ENCODE measurements at regions not wholly inside any gene's neighbourhood (a gene's known extent, or its start where the extent isn't known, plus 50 kb on each side); places are given as distances from the start of the nearest gene placed in this dataset.

DNA sequence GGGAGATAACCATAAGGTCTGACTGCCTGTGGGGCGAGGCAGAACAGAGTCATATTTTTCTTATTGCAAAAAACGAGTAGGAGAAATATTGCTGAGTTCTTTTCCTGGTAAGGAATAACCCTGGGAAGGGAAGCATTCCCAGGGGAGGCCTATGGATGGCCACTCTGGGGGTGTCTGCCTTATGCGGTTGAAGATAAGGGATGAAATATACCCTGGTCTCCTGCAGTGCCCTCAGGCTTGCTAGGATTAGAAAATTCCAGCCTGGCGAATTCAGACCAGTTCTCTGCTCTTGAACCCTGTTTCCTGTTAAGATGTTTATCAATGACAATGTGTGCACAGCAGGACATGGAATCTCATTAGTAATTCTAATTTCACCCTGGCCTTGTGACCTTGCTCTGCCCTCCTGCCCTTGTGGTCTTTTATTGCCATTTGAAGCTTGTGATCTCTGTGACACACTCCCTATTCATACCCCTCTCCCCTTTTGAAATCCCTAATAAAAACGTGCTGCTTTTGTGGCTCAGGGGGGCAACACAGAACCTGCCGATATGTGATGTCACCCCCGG lies 491.1 kb upstream of the EYS start:
- no peak for DNase-seq (ENCODE audit: low spot score)
- TF ChIP-seq EZH2 (IDR thresholded peaks at IDR 0.05; ENCODE audit: borderline replicate concordance): no peak
- no peak for TF ChIP-seq EZH2phosphoT487 (IDR thresholded peaks at IDR 0.05; ENCODE audit: low read depth, severe bottlenecking, unreplicated experiment)
- TF ChIP-seq, protein P1, sequence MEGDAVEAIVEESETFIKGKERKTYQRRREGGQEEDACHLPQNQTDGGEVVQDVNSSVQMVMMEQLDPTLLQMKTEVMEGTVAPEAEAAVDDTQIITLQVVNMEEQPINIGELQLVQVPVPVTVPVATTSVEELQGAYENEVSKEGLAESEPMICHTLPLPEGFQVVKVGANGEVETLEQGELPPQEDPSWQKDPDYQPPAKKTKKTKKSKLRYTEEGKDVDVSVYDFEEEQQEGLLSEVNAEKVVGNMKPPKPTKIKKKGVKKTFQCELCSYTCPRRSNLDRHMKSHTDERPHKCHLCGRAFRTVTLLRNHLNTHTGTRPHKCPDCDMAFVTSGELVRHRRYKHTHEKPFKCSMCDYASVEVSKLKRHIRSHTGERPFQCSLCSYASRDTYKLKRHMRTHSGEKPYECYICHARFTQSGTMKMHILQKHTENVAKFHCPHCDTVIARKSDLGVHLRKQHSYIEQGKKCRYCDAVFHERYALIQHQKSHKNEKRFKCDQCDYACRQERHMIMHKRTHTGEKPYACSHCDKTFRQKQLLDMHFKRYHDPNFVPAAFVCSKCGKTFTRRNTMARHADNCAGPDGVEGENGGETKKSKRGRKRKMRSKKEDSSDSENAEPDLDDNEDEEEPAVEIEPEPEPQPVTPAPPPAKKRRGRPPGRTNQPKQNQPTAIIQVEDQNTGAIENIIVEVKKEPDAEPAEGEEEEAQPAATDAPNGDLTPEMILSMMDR (IDR thresholded peaks at IDR 0.05; ENCODE audit: poor library complexity): no peak
- no peaks in the 10 kb centered on the region for H3K36me3 ChIP-seq (replicated peaks; ENCODE audit: insufficient read depth, low read depth)
- no peaks in the 10 kb centered on the region for H3K27me3 ChIP-seq
- no peak overlapping the region for H3K4me3 ChIP-seq
- no peak overlapping the region for H3K27ac ChIP-seq
- H3K4me2 ChIP-seq: no peak overlapping the region
- no peaks in the 10 kb centered on the region for H4K20me1 ChIP-seq (ENCODE audit: insufficient read depth, poor library complexity, severe bottlenecking)
- H2AFZ ChIP-seq: no peak overlapping the region
- H3K4me1 ChIP-seq (ENCODE audit: insufficient read depth): no peaks in the 10 kb centered on the region
- no peaks in the 10 kb centered on the region for H3K9me3 ChIP-seq (ENCODE audit: low read depth)
- H3K79me2 ChIP-seq: no peaks in the 10 kb centered on the region
- H3K9me2 ChIP-seq (replicated peaks; ENCODE audit: insufficient read depth): no peaks in the 10 kb centered on the region
- 73% methylated on average over 7 of the region's 7 CpGs for WGBS (ENCODE audit: low lambda C conversion rate, missing lambda C conversion rate)

- Histone ChIP-seq H3K4me2 (no peak overlapping the region), H3K9me2 (replicated peaks; ENCODE audit: insufficient read depth) (no peaks in the 10 kb centered on the region), H3K4me3 (no peak overlapping the region), H4K20me1 (ENCODE audit: insufficient read depth, poor library complexity, severe bottlenecking) (no peaks in the 10 kb centered on the region), H3K27me3 (no peaks in the 10 kb centered on the region), H2AFZ (no peak overlapping the region), H3K79me2 (no peaks in the 10 kb centered on the region), H3K4me1 (ENCODE audit: insufficient read depth) (no peaks in the 10 kb centered on the region), H3K36me3 (replicated peaks; ENCODE audit: insufficient read depth, low read depth) (no peaks in the 10 kb centered on the region), H3K27ac (no peak overlapping the region), H3K9me3 (ENCODE audit: low read depth) (no peaks in the 10 kb centered on the region)
- 67% methylated on average over 5 of the region's 5 CpGs for WGBS (ENCODE audit: low lambda C conversion rate, missing lambda C conversion rate)
- TF ChIP-seq, protein P1 (IDR thresholded peaks at IDR 0.05; ENCODE audit: poor library complexity): no peak
- TF ChIP-seq EZH2 (IDR thresholded peaks at IDR 0.05; ENCODE audit: borderline replicate concordance): no peak
- TF ChIP-seq EZH2phosphoT487 (IDR thresholded peaks at IDR 0.05; ENCODE audit: low read depth, severe bottlenecking, unreplicated experiment): no peak
- DNase-seq (ENCODE audit: low spot score): no peak
Observed at GRCh38 chr6:66190858-66191257, 483.8 kb upstream of the EYS start.

DNA sequence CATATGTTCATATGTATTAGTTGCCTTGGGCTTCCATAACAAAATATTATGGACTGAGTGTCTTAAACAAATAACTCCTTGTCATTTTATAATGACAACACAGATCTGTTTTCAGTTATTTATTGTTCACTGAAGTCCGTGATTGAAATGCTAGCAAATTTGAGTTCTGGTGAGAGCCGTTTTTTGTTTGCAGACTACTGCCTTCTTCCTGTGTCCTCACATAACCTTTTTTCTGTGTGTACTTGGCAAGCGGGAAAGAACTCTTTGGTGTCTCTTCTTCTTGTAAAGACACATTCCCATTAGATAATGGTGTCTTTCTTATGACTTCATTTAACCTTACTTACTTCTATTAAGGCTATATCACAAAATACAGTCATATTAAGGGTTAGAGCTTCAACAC lies 482.9 kb upstream of the EYS start:
- Histone ChIP-seq H3K4me3 (no peak overlapping the region), H2AFZ (no peak overlapping the region), H4K20me1 (ENCODE audit: insufficient read depth, poor library complexity, severe bottlenecking) (no peaks in the 10 kb centered on the region), H3K9me2 (replicated peaks; ENCODE audit: insufficient read depth) (no peaks in the 10 kb centered on the region), H3K4me1 (ENCODE audit: insufficient read depth) (no peaks in the 10 kb centered on the region), H3K27ac (no peak overlapping the region), H3K36me3 (replicated peaks; ENCODE audit: insufficient read depth, low read depth) (no peaks in the 10 kb centered on the region), H3K79me2 (no peaks in the 10 kb centered on the region), H3K4me2 (no peak overlapping the region), H3K27me3 (no peaks in the 10 kb centered on the region), H3K9me3 (ENCODE audit: low read depth) (no peaks in the 10 kb centered on the region)
- 69% methylated on average over 3 of the region's 3 CpGs for WGBS (ENCODE audit: low lambda C conversion rate, missing lambda C conversion rate)
- TF ChIP-seq, protein P1 (IDR thresholded peaks at IDR 0.05; ENCODE audit: poor library complexity): no peak
- no peak for TF ChIP-seq EZH2phosphoT487 (IDR thresholded peaks at IDR 0.05; ENCODE audit: low read depth, severe bottlenecking, unreplicated experiment)
- no peak for DNase-seq (ENCODE audit: low spot score)

DNA sequence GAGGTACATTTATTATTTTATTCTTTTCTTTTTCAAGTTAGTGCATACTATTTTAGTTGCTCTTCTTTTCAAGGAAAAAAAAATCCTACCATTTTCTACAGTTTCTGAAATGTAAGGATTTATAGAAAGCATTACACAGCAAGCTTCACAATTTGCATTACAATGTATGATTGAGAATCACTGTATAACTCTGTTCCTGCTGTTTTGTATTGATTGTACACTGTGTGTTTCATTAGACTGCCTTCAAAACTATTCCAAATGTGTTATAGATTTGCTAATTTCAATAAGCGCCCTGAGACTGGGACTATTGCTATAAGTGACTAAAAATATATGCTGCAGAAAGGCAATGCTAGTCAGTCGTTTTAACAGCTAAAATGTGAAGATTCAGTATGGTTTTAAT lies 479.7 kb upstream of the EYS start:
- H2AFZ ChIP-seq: no peak overlapping the region
- 83% methylated on average over 2 of the region's 2 CpGs for WGBS (ENCODE audit: low lambda C conversion rate, missing lambda C conversion rate)

More for the DNA sequence above, 479.7 kb upstream of the EYS start:
- Histone ChIP-seq H3K9me3 (ENCODE audit: low read depth) (no peaks in the 10 kb centered on the region), H3K9me2 (replicated peaks; ENCODE audit: insufficient read depth) (no peaks in the 10 kb centered on the region), H3K27me3 (no peaks in the 10 kb centered on the region), H4K20me1 (ENCODE audit: insufficient read depth, poor library complexity, severe bottlenecking) (no peaks in the 10 kb centered on the region), H3K4me2 (no peak overlapping the region), H3K4me1 (ENCODE audit: insufficient read depth) (no peaks in the 10 kb centered on the region), H3K79me2 (no peaks in the 10 kb centered on the region), H3K27ac (no peak overlapping the region), H3K4me3 (no peak overlapping the region), H3K36me3 (replicated peaks; ENCODE audit: insufficient read depth, low read depth) (no peaks in the 10 kb centered on the region)
- no peak for DNase-seq (ENCODE audit: low spot score)
- TF ChIP-seq EZH2 (IDR thresholded peaks at IDR 0.05; ENCODE audit: borderline replicate concordance): no peak
- TF ChIP-seq EZH2phosphoT487 (IDR thresholded peaks at IDR 0.05; ENCODE audit: low read depth, severe bottlenecking, unreplicated experiment): no peak
- TF ChIP-seq, protein P1 (IDR thresholded peaks at IDR 0.05; ENCODE audit: poor library complexity): no peak

Measured in hepatocyte (in vitro differentiated cells).